IMR-90 (cell line): ENCODE measurements at regions not wholly inside any gene's neighbourhood (a gene's known extent, or its start where the extent isn't known, plus 50 kb on each side); places are given as distances from the start of the nearest gene placed in this dataset.

Experiments used
- ATAC-seq: fragments of 200-7000 bp; cut with Tn5 transposase; 2 replicates; pipeline ENCODE4 v1.9.1; 2020; ENCODE audit warnings: low read depth, mild to moderate bottlenecking, moderate library complexity
- BruUV-seq: library from RNA; stranded (reverse); fragments of 400-500 nt; replicated peaks from 2 replicates; lab custom pipeline; 2021; lab: Mats Ljungman, UMichigan
- CTCF ChIA-PET: fragments of 300-600 bp; formaldehyde crosslinking; extraction: SDS; loops from one replicate; lab custom pipeline; 2021; ENCODE audit warnings: antibody characterized with exemption; lab: Yijun Ruan, JAX
- POLR2A ChIA-PET: fragments of 300-600 bp; sonication (Branson Sonifier 250); formaldehyde crosslinking; loops from one replicate; lab custom pipeline; 2022; ENCODE audit warnings: antibody characterized with exemption; ENCODE audit not compliant: unreplicated experiment; lab: Charles Lee
- DNase-seq: peaks from one replicate; pipeline ENCODE4 v3.0.0; 2013
- H2AFZ ChIP-seq: replicated peaks from 2 replicates; pipeline ENCODE3; 2013; ENCODE audit warnings: low read length, mild to moderate bottlenecking; ENCODE audit not compliant: poor library complexity
- H2AK5ac ChIP-seq: 2 replicates; pipeline ENCODE4 v1.6.1; 2013; ENCODE audit warnings: low read depth, low read length, inconsistent platforms
- H2AK9ac ChIP-seq: replicated peaks from 2 replicates; pipeline ENCODE3; 2013; ENCODE audit warnings: mild to moderate bottlenecking, low read depth, low read length, moderate library complexity; ENCODE audit not compliant: poor library complexity
- H2BK120ac ChIP-seq: 2 replicates; pipeline ENCODE4 v1.6.1; 2013; ENCODE audit warnings: low read depth, low read length, inconsistent platforms
- H2BK15ac ChIP-seq: 3 replicates; pipeline ENCODE4 v1.6.1; 2013; ENCODE audit warnings: low read depth, low read length, inconsistent platforms
- H2BK20ac ChIP-seq: 2 replicates; pipeline ENCODE4 v1.6.1; 2013; ENCODE audit warnings: low read depth, mild to moderate bottlenecking, inconsistent platforms, low read length, moderate library complexity
- H2BK5ac ChIP-seq: 2 replicates; pipeline ENCODE4 v1.6.1; 2013; ENCODE audit warnings: mild to moderate bottlenecking, low read depth, low read length, inconsistent platforms; ENCODE audit not compliant: poor library complexity, severe bottlenecking
- H3K14ac ChIP-seq: replicated peaks from 2 replicates; pipeline ENCODE4 v1.6.1; 2013; ENCODE audit warnings: low read depth, low read length, inconsistent platforms
- H3K18ac ChIP-seq: 2 replicates; pipeline ENCODE4 v1.6.1; 2013; ENCODE audit warnings: low read depth, low read length, control low read depth
- H3K23ac ChIP-seq: 2 replicates; pipeline ENCODE4 v1.6.1; 2013; ENCODE audit warnings: low read depth, low read length, inconsistent platforms
- H3K27ac ChIP-seq: 2 replicates; pipeline ENCODE4 v1.5.1; 2013; ENCODE audit warnings: mild to moderate bottlenecking, control low read depth, low read length; ENCODE audit not compliant: insufficient read depth
- H3K27me3 ChIP-seq: 2 replicates; pipeline ENCODE4 v1.6.1; 2013; ENCODE audit warnings: low read length; ENCODE audit not compliant: control insufficient read depth, insufficient read depth
- H3K36me3 ChIP-seq: 2 replicates; pipeline ENCODE4 v1.6.1; 2013; ENCODE audit warnings: low read length, mixed read lengths; ENCODE audit not compliant: control insufficient read depth, insufficient read depth
- H3K4ac ChIP-seq: 2 replicates; pipeline ENCODE4 v1.6.1; 2013; ENCODE audit warnings: low read depth, low read length, inconsistent platforms
- H3K4me1 ChIP-seq: 2 replicates; pipeline ENCODE4 v1.6.1; 2013; ENCODE audit warnings: low read length, mixed read lengths; ENCODE audit not compliant: control insufficient read depth, insufficient read depth
- H3K4me2 ChIP-seq: 2 replicates; pipeline ENCODE4 v1.6.1; 2013; ENCODE audit warnings: low read depth, mild to moderate bottlenecking, control low read depth, low read length, moderate library complexity
- H3K4me3 ChIP-seq: 2 replicates; pipeline ENCODE4 v1.5.1; 2013; ENCODE audit warnings: low read depth, mild to moderate bottlenecking, control low read depth, low read length, moderate library complexity; ENCODE audit not compliant: insufficient read depth
- H3K56ac ChIP-seq: 2 replicates; pipeline ENCODE4 v1.6.1; 2013; ENCODE audit warnings: low read length, inconsistent platforms; ENCODE audit not compliant: insufficient read depth; ENCODE audit errors: extremely low read depth
- H3K79me1 ChIP-seq, 2 experiments: 2 replicates each; pipeline ENCODE4 v1.6.1; 2013; ENCODE audit warnings: low read length in 2 of 2, inconsistent platforms in 1 of 2, low read depth in 1 of 2
- H3K9ac ChIP-seq: 2 replicates; pipeline ENCODE4 v1.6.1; 2013; ENCODE audit warnings: low read depth, low read length, control low read depth
- H3K9me1 ChIP-seq: 2 replicates; pipeline ENCODE4 v1.6.1; 2013; ENCODE audit warnings: low read length, inconsistent platforms; ENCODE audit not compliant: insufficient read depth
- H3K9me3 ChIP-seq: 2 replicates; pipeline ENCODE4 v1.6.1; 2013; ENCODE audit warnings: low read length; ENCODE audit not compliant: control insufficient read depth, insufficient read depth
- H4K20me1 ChIP-seq: 2 replicates; pipeline ENCODE4 v1.6.1; 2013; ENCODE audit warnings: low read length, inconsistent platforms; ENCODE audit not compliant: insufficient read depth
- H4K5ac ChIP-seq: 2 replicates; pipeline ENCODE4 v1.6.1; 2013; ENCODE audit warnings: mild to moderate bottlenecking, low read depth, low read length, control low read depth
- H4K8ac ChIP-seq, 2 experiments: 2 replicates each; pipeline ENCODE4 v1.6.1; 2013; ENCODE audit warnings: low read depth in 2 of 2, low read length in 2 of 2, control low read depth in 1 of 2, inconsistent platforms in 1 of 2
- H4K91ac ChIP-seq: 2 replicates; pipeline ENCODE4 v1.6.1; 2013; ENCODE audit warnings: low read depth, low read length, inconsistent platforms; ENCODE audit not compliant: insufficient read depth
- CHD1 ChIP-seq: IDR thresholded peaks from 2 replicates; pipeline ENCODE4 v1.6.1; 2012; ENCODE audit warnings: low read depth, low read length, improper control_type of control experiment
- FOS ChIP-seq: fragments of 150-350 bp; IDR thresholded peaks from 2 replicates; pipeline ENCODE4 v1.6.1; 2016; ENCODE audit warnings: low read depth, low read length
- RCOR1 ChIP-seq: IDR thresholded peaks from 2 replicates; pipeline ENCODE4 v1.6.1; 2012; ENCODE audit warnings: mild to moderate bottlenecking, low read length, improper control_type of control experiment; ENCODE audit not compliant: insufficient replicate concordance
- WGBS, 2 experiments: methylation state at CpG; one replicate each; pipeline versions ENCODE4 v1.1.5 to v1.1.7; 2013; ENCODE audit warnings: missing lambda C conversion rate in 2 of 2; ENCODE audit not compliant: insufficient read length in 1 of 2; ENCODE audit errors: extremely low coverage in 2 of 2; 5-methylcytosine and 5-hydroxymethylcytosine counted together
- dilution Hi-C: fragments of 300-500 bp; cut with HindIII; formaldehyde crosslinking; loops from one replicate; pipeline ENCODE4 v1.14.3; 2018; ENCODE audit warnings: low sequenced_read_pairs; ENCODE audit not compliant: unreplicated experiment
- in situ Hi-C: fragments of 300-500 bp; cut with MboI; formaldehyde crosslinking; loops from 3 replicates; pipeline ENCODE4 v1.14.3; 2019; ENCODE audit warnings: low sequenced_read_pairs, inconsistent platforms, mixed read lengths
- intact Hi-C: fragments of 100-400 bp; cut with micrococcal nuclease; formaldehyde crosslinking; loops from 2 replicates; pipeline ENCODE4 v1.10.0; 2022

DNA sequence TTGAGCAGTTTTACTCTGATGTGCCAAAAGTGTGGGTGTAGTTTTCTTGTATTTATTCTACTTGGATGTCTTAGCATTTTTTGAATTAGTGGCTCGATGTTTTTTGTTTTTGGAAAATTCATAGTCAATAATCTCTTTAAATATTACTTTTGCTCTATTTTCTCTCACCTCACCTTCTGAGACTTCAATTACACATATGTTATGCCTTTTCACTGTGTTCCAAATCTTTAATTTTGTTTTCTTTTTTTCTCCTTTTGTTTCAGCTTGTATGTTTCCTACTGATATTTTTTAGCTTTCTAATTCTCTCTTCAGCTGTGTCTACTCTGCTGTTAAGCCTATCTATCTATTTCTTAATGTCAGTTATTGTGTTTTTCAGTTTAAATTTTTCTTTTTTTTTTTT lies 69.5 kb downstream of the ZNF503 start:
- Histone ChIP-seq H3K56ac (no peak overlapping the region), H2BK15ac (no peak overlapping the region), H4K20me1 (no peaks in the 10 kb centered on the region), H2BK20ac (no peak overlapping the region), H4K8ac (no peak overlapping the region), H2AK5ac (no peak overlapping the region), H3K23ac (no peak overlapping the region), H2AK9ac (no peak overlapping the region), H3K27ac (no peak overlapping the region), H3K4ac (no peak overlapping the region), H3K9me1 (no peaks in the 10 kb centered on the region), H3K27me3 (peaks cover 7% of the 10 kb centered on the region), H3K14ac (no peak overlapping the region), H3K36me3 (no peaks in the 10 kb centered on the region), H3K4me3 (no peak overlapping the region), H3K9ac (no peak overlapping the region), H3K4me2 (no peak overlapping the region), H2AFZ (no peak overlapping the region), H2BK5ac (no peak overlapping the region), H3K79me1 (no peaks in the 10 kb centered on the region), H2BK120ac (no peak overlapping the region), H4K5ac (no peak overlapping the region), H4K91ac (no peak overlapping the region), H3K18ac (no peak overlapping the region), H3K9me3 (0 out of 2 replicates have a peak, but pooled peaks cover 3% of the 10 kb centered on the region), H3K4me1 (no peaks in the 10 kb centered on the region; the same call in 1 of the 2 replicates)
- no CpG with 5 or more reads among the region's 1 CpG for WGBS, 2 experiments
- intact Hi-C loops (no loop called here), dilution Hi-C loops (no loop called here), in situ Hi-C loops (no loop called here)
- CTCF ChIA-PET = interaction anchor here (0.7 kb wide), 1 partner anchor 47 kb away, joined by 5 read pairs; no protein-coding TSS in a partner anchor
- BruUV-seq = no TSS peak
- ATAC-seq = no peak
- TF ChIP-seq FOS = no peak
- TF ChIP-seq RCOR1 = no peak
- no peak for TF ChIP-seq CHD1
- no peak for DNase-seq
- POLR2A ChIA-PET = no interaction called here
